Keratinocyte (primary cell): ENCODE measurements at regions not wholly inside any gene's neighbourhood (a gene's known extent, or its start where the extent isn't known, plus 50 kb on each side); places are given as distances from the start of the nearest gene placed in this dataset.

Source experiments
- EZH2 ChIP-seq: IDR thresholded peaks from one replicate; pipeline ENCODE4 v1.6.1; 2012; ENCODE audit warnings: inconsistent platforms, mild to moderate bottlenecking, low read length, moderate library complexity
- TF ChIP-seq, protein P1 (sequence below), 3 experiments: IDR thresholded peaks in 1 of 3; conservative IDR thresholded peaks in 1 of 3; optimal IDR thresholded peaks in 1 of 3; 2 replicates in 2 of 3; 3 replicates in 1 of 3; pipeline versions ENCODE3 to v1.5.1; 2011; ENCODE audit warnings: low read length in 3 of 3, mild to moderate bottlenecking in 3 of 3, moderate library complexity in 2 of 3, control low read depth in 1 of 3, inconsistent platforms in 1 of 3; ENCODE audit not compliant: insufficient read depth in 2 of 3; ENCODE audit errors: extremely low read depth in 1 of 3

DNA sequence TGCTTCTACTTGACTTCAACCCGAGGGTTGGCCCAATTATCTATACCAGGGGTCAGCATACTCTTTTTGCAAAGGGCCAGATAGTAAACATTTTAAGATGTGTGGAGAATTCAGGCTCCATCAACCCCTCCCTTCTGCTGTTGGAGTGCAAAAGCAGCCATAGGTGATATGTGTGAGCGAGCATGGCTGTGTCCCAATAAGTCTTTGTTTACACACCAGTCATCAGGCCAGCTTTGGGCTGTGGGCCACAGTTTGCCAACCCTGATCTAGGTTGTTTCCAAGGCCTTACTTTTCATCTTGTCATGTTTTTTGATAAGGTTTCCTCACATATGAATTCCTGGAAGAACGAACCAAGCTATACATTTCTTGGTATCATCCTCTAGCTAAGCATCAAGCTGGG lies 136.9 kb upstream of the VIPR2 start:
- TF ChIP-seq, protein P1, sequence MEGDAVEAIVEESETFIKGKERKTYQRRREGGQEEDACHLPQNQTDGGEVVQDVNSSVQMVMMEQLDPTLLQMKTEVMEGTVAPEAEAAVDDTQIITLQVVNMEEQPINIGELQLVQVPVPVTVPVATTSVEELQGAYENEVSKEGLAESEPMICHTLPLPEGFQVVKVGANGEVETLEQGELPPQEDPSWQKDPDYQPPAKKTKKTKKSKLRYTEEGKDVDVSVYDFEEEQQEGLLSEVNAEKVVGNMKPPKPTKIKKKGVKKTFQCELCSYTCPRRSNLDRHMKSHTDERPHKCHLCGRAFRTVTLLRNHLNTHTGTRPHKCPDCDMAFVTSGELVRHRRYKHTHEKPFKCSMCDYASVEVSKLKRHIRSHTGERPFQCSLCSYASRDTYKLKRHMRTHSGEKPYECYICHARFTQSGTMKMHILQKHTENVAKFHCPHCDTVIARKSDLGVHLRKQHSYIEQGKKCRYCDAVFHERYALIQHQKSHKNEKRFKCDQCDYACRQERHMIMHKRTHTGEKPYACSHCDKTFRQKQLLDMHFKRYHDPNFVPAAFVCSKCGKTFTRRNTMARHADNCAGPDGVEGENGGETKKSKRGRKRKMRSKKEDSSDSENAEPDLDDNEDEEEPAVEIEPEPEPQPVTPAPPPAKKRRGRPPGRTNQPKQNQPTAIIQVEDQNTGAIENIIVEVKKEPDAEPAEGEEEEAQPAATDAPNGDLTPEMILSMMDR (optimal IDR thresholded peaks at IDR 0.05 in 1 of 3, IDR thresholded peaks at IDR 0.05 in 1 of 3, conservative IDR thresholded peaks at IDR 0.05 in 1 of 3; ENCODE audit: extremely low read depth in 1 of 3, insufficient read depth in 2 of 3, low read length in 3 of 3): no peak
- TF ChIP-seq EZH2: no peak
